ENCODE measurements at regions not wholly inside any gene's neighbourhood (a gene's known extent, or its start where the extent isn't known, plus 50 kb on each side); places are given as distances from the start of the nearest gene placed in this dataset.

DNA sequence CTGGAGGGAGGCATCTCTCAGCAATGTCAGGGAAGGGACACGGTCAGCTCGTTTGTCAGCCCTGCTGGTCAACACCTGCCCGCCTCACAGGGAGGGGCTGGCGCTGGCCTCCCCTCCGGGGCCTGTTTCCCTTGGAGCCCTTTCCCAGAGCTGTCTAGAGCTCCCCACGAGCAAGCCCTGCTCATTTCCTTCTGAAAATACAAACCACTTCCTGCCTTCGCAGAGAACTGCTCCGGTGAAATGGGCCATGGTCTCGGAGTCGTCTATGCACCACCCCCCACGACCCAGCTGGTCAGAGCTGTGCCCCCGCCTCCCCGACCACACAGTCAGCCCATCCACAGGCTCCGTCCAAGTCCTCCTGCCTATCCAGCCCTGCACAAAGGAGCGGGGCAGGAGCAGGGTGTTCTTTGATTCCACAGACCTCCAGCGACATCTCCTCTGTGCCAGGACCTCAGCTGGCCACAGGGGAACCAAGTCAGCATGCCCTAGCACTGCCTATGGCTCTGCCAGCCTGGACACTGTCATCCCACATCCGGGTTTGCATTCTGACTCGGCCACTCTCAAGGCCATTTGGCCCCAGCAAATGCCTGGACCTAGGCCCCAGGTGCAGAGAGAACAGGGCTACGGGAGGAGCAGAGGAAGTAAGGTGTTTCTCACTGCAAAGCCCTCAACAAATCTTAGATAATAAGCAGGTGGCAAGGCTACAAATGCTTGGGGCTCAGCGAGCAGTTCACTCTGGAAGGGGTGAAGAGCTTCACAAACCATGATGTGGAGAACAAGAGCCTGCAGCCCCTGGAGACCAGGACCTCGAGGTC is 82.1 kb upstream of the WNT11 start:
- no peak for ATAC-seq

DNA sequence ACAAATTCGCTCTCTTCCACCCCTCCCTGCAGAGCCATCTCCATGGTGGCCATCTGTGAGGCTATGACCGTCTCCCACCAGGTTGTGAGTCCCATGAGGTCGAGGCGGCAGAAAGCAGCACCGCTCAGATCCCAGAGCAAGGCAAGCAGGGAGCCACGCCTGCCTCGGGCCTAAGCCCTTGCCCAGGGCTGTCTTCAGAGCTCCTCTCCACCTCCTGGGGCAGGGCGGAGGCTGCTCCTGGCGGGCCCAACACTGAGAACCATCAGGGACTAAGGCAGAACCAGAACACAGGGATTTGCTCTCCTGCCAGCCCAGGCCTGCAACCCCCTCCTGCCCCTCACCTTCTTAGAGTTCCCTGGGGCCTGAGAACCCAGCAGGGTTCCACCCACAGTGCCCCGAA is 80.9 kb upstream of the WNT11 start:
- no peaks in the 10 kb centered on the region for H3K9me3 ChIP-seq
- no peak overlapping the region for H3K4me3 ChIP-seq
- no peaks in the 10 kb centered on the region for H3K27me3 ChIP-seq
- DNase-seq (no peak), ATAC-seq (no peak)
- intact Hi-C loops (cut with DNase I), result no loop called here
- no peaks in the 10 kb centered on the region for H3K4me1 ChIP-seq
- no peak overlapping the region for H3K27ac ChIP-seq
- TF ChIP-seq, protein P1, sequence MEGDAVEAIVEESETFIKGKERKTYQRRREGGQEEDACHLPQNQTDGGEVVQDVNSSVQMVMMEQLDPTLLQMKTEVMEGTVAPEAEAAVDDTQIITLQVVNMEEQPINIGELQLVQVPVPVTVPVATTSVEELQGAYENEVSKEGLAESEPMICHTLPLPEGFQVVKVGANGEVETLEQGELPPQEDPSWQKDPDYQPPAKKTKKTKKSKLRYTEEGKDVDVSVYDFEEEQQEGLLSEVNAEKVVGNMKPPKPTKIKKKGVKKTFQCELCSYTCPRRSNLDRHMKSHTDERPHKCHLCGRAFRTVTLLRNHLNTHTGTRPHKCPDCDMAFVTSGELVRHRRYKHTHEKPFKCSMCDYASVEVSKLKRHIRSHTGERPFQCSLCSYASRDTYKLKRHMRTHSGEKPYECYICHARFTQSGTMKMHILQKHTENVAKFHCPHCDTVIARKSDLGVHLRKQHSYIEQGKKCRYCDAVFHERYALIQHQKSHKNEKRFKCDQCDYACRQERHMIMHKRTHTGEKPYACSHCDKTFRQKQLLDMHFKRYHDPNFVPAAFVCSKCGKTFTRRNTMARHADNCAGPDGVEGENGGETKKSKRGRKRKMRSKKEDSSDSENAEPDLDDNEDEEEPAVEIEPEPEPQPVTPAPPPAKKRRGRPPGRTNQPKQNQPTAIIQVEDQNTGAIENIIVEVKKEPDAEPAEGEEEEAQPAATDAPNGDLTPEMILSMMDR (IDR thresholded peaks at IDR 0.05), result no peak
- H3K36me3 ChIP-seq, result no peaks in the 10 kb centered on the region

More for the DNA sequence above, 82.1 kb upstream of the WNT11 start:
- Histone ChIP-seq H3K27me3 (no peaks in the 10 kb centered on the region), H3K4me3 (no peak overlapping the region), H3K36me3 (no peaks in the 10 kb centered on the region), H3K9me3 (no peaks in the 10 kb centered on the region), H3K27ac (no peak overlapping the region), H3K4me1 (no peaks in the 10 kb centered on the region)
- DNase-seq, result no peak
- intact Hi-C loops (cut with DNase I), result no loop called here
- TF ChIP-seq, protein P1 (IDR thresholded peaks at IDR 0.05), result no peak

DNA sequence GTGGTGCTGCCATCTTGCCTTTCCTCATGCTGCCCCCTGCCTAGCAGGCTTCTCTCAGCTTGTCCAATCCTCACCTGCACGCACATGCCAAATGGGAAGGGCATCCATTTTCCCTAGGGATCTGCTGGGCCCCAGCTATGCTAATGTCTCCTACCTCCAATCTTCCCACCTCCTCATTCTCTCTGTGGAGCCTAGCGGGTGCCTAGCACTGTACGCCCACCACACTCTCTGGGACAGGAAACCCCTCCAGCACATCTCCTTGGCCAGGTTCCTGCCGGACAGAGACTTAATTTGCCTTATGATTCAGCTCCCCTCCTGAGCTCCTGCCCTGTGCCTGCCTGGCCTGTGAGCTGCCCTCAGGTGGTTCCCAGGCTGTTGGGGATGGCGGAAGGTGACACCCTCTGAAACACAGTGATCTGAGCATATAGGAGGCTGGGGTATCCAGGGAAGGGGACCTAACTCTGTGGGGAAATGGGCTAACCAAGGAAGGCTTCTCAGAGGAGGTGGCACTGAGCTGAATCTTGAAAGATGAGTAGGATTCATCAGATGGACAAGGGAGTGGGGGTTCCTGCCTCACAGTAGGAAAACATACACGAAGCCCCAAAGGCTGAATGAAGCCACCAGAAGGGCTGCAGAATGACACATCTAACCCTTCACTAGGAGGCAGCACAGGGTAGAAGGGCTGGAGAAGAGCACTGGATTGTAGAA is 79.2 kb upstream of the WNT11 start:
- no peak overlapping the region for H3K27ac ChIP-seq
- ATAC-seq (no peak), DNase-seq (no peak)
- H3K4me1 ChIP-seq, result no peaks in the 10 kb centered on the region
- intact Hi-C loops (cut with DNase I), result no loop called here
- H3K4me3 ChIP-seq, result no peak overlapping the region
- H3K36me3 ChIP-seq, result no peaks in the 10 kb centered on the region
- no peaks in the 10 kb centered on the region for H3K9me3 ChIP-seq
- TF ChIP-seq, protein P1 (IDR thresholded peaks at IDR 0.05), result no peak
- H3K27me3 ChIP-seq, result no peaks in the 10 kb centered on the region

DNA sequence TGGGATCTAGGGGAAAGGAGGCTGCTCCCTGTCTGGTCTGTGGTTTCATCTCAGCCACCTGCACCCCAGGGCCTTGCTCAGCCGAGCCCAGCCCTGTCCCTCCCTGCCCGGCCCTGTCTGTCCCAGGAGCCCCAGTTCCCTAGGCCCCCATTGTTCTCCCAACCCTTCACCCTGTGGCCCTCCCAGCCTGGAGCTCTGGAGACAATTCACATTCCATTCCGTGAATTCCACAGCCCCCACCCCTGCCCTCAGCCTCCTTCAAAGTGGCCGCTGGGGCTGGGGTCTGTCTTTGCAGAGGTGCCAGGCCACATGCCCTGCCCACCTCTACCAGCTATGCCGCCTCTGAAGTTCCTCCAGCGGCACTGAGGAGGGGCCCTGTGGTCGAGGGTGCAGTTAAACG is 77.9 kb upstream of the WNT11 start:
- DNase-seq, result no peak

DNA sequence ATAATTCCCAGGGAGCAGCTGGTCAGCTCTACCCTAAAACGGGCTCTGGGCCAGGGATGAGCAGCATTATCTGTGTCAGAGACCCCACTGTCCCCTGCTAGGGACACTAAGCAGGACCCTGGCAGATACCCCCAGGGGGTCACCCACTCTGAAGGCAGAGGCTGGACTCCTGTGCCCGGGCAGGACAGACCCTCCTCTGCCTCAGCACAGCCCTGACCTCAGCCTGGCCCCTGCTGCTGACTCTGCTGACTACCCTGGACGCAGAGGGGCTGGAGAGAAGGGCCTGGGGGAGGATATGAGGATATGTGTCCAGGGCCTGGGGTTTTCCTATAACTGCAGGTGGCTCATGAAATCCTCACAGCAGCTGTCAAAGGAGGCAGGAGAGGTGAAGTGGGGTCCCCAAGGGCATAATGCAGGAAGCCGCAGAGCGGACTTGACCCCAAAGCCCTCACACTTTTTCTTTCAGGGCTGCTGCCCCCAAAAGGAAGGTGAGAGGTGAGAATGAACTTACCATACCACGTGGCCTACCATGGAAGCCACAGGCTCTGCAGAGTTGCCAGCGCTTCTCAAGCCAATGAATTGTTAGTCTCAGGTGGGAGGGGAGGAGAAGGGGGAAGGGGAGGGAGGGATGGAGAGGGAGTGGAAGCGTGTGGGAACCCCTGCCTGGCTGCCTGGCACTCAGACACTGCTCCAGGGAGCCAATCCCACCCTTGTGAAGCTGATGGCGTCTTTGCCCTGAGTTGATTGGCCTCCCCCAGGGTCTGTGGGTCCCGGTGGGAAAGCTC is 76.7 kb upstream of the WNT11 start:
- H3K4me1 ChIP-seq, result no peaks in the 10 kb centered on the region
- intact Hi-C loops (cut with DNase I), result no loop called here

More for the DNA sequence above, 77.9 kb upstream of the WNT11 start:
- Histone ChIP-seq H3K36me3 (no peaks in the 10 kb centered on the region), H3K4me3 (no peak overlapping the region), H3K9me3 (no peaks in the 10 kb centered on the region), H3K4me1 (no peaks in the 10 kb centered on the region), H3K27ac (no peak overlapping the region), H3K27me3 (no peaks in the 10 kb centered on the region)
- ATAC-seq, result no peak
- TF ChIP-seq, protein P1 (IDR thresholded peaks at IDR 0.05), result no peak
- intact Hi-C loops (cut with DNase I), result no loop called here

More for the DNA sequence above, 76.7 kb upstream of the WNT11 start:
- Histone ChIP-seq H3K4me3 (no peak overlapping the region), H3K9me3 (no peaks in the 10 kb centered on the region), H3K36me3 (no peaks in the 10 kb centered on the region), H3K27ac (no peak overlapping the region), H3K27me3 (no peaks in the 10 kb centered on the region)
- no peak for DNase-seq
- TF ChIP-seq, protein P1 (IDR thresholded peaks at IDR 0.05), result no peak
- ATAC-seq, result no peak
